ENCODE measurements at regions not wholly inside any gene's neighbourhood (a gene's known extent, or its start where the extent isn't known, plus 50 kb on each side); places are given as distances from the start of the nearest gene placed in this dataset.

DNA sequence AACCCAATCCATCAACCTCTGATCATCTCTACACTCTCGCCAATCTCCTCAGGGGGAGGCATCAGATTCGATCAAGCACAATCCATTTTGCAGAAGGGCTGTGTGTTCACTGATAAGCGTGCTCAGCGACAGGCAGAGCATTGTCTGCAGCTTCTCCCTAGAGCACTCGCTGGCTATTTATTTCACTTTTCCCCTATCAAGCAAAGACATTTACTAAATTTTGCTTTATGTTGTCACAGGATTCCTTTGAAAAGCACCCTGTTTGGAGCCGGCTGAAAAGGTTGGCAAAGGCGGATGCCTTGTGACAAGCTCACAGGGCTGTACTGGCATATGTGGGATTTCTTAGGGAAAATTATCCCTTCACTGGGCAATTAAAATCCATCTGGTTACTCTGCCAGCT lies 1381.5 kb upstream of the TENM4 start:
- TF ChIP-seq NCOA1 (CRISPR knock-in tag; IDR thresholded peaks at IDR 0.05): no peak
- TF ChIP-seq PHF21A (CRISPR knock-in tag; IDR thresholded peaks at IDR 0.05): no peak
- TF ChIP-seq MXI1 (IDR thresholded peaks at IDR 0.05; ENCODE audit: borderline replicate concordance, low read depth, low read length): no peak
- TF ChIP-seq USF2 (IDR thresholded peaks at IDR 0.05; ENCODE audit: low read depth, low read length): no peak
- no peak for TF ChIP-seq USF2 (CRISPR knock-in tag; IDR thresholded peaks at IDR 0.05; ENCODE audit: borderline replicate concordance)
- TF ChIP-seq EEA1 (CRISPR knock-in tag; IDR thresholded peaks at IDR 0.05; ENCODE audit: borderline replicate concordance): no peak
- TF ChIP-seq MTF2 (CRISPR knock-in tag; IDR thresholded peaks at IDR 0.05; ENCODE audit: borderline replicate concordance): no peak
- TF ChIP-seq KLF6 (CRISPR knock-in tag; IDR thresholded peaks at IDR 0.05): no peak
- TF ChIP-seq BCL3 (CRISPR knock-in tag; IDR thresholded peaks at IDR 0.05): no peak
- no peak for TF ChIP-seq POLR2A (IDR thresholded peaks at IDR 0.05; ENCODE audit: insufficient read depth in 1 of 2, low read depth in 2 of 2, low read length in 2 of 2)
- no peak for TF ChIP-seq CREM (IDR thresholded peaks at IDR 0.05)
- TF ChIP-seq CREM (CRISPR knock-in tag; IDR thresholded peaks at IDR 0.05): no peak
- no peak for TF ChIP-seq ZNF772 (CRISPR knock-in tag; IDR thresholded peaks at IDR 0.05)
- no peak for TF ChIP-seq GABPA (IDR thresholded peaks at IDR 0.05; ENCODE audit: low read depth, low read length)
- TF ChIP-seq GABPA (CRISPR knock-in tag; IDR thresholded peaks at IDR 0.05; ENCODE audit: low read depth): no peak
- TF ChIP-seq ZNF747 (CRISPR knock-in tag; IDR thresholded peaks at IDR 0.05; ENCODE audit: borderline replicate concordance): no peak
- no peak for TF ChIP-seq ZNF629 (CRISPR knock-in tag; conservative IDR thresholded peaks at IDR 0.05)
